ENCODE measurements at regions not wholly inside any gene's neighbourhood (a gene's known extent, or its start where the extent isn't known, plus 50 kb on each side); places are given as distances from the start of the nearest gene placed in this dataset.

DNA sequence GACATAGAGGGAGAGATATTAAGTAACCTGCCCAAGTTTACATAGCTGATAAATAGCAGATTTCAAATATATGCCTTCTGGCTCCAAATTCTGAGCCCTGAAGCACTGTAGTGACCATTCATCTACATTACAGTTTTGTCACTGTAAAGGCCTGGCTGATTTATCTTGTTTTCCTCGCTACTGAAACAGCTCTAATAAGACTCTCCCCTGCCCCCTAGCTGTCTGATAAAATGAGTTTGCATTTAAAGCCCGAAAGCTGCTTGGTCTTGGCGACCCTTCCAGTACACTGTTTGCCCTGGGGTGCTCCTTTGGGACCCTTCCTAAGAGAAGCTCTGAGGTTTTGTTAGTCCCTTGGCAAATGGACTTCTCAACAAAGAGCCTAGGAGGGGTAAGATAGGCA is 59.7 kb upstream of the RAB11FIP2 start:
- DNase-seq = peak in 1 of 6 experiments; percentile 8

DNA sequence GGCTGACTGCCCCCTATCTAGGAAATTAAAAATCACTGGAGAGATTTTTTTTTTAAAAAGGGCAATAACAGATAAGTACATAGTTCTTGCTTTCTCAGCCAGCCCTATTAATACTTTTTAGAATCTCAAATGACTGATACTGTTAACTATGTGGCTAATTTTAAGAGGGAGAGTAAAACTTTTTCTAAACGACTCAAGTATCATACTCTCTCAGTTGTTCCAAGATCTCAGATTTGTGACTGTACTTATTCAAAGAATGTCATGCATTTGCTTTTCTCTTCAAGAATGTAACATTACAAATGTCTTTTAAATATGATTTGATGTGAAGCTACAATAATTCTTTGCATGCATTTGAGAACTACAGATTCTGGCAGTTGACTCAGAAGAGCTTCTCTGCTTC is 55.4 kb upstream of the RAB11FIP2 start:
- DNase-seq = no peak

DNA sequence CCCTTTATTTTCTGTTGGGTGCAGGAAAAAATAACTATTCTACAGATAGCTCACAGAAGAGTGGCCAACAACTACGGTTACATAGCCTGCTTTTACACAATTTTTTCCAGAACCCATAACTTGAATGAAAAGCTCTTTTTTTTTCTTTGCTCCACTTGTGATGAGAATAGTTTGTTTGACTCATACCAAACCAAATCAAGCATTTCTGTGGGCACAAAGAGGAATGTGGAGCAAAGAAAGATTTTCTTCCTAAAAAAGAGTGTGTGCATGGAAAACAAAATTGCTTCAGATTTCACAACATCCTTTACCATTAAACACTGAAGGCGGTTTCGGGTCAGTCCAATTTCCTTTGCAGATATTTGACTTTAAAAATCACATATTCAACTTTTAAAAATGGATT is 54.8 kb upstream of the RAB11FIP2 start:
- no peak for DNase-seq
